ENCODE measurements at regions not wholly inside any gene's neighbourhood (a gene's known extent, or its start where the extent isn't known, plus 50 kb on each side); places are given as distances from the start of the nearest gene placed in this dataset.

GRCh38 chr12:95605875-95606274, 54.6 kb upstream of the USP44 start:
- WGBS (ENCODE audit: insufficient coverage, low coverage, missing lambda C conversion rate) = 0% methylated on average over 4 of the region's 4 CpGs
- H3K4me1 ChIP-seq (replicated peaks in 1 of 2; ENCODE audit: control insufficient read depth in 2 of 2, insufficient read depth in 2 of 2, low read length in 2 of 2) = no peaks in the 10 kb centered on the region
- no peaks in the 10 kb centered on the region for H3K9me3 ChIP-seq (replicated peaks; ENCODE audit: control insufficient read depth, insufficient read depth, low read depth, low read length)
- CTCF ChIA-PET (ENCODE audit: low intra/inter-chr PET ratio) = no interaction called here
- no peaks in the 10 kb centered on the region for H3K79me2 ChIP-seq (ENCODE audit: control insufficient read depth, insufficient read depth, low read length)
- POLR2A ChIA-PET = interaction anchor here (0.6 kb wide), 1 partner anchor 323 kb away, joined by 3 read pairs; no protein-coding TSS in a partner anchor
- H3K9ac ChIP-seq (ENCODE audit: insufficient read depth in 1 of 2, low read depth in 2 of 2, low read length in 2 of 2) = no peak overlapping the region
- intact Hi-C loops (cut with micrococcal nuclease) = loop anchor here (10.0 kb wide), 1 partner anchor 309 kb away; no protein-coding TSS in a partner anchor
- in situ Hi-C loops (cut with MboI) = loop anchor here (25.0 kb wide), 1 partner anchor 906 kb away; no protein-coding TSS in a partner anchor
- H3K27ac ChIP-seq (ENCODE audit: extremely low read depth, low read depth, low read length) = no peak overlapping the region
- H3K4me2 ChIP-seq (ENCODE audit: insufficient read depth, low read length) = no peak overlapping the region
- H2AFZ ChIP-seq (ENCODE audit: low read depth, low read length) = no peak overlapping the region
- ATAC-seq (no peak), FAIRE-seq (no peak), DNase-seq (ENCODE audit: extremely low read depth in 1 of 4, low spot score in 3 of 4) (no peak)
- no peak overlapping the region for H3K4me3 ChIP-seq
- no peaks in the 10 kb centered on the region for H3K9me1 ChIP-seq (ENCODE audit: control insufficient read depth, insufficient read depth, low read length)
- BruUV-seq (replicated peaks) = no TSS peak
- no peaks in the 10 kb centered on the region for H3K36me3 ChIP-seq (ENCODE audit: control insufficient read depth, insufficient read depth, low read length)
- H3K27me3 ChIP-seq (ENCODE audit: control insufficient read depth in 2 of 2, insufficient read depth in 2 of 2, low read length in 2 of 2) = peaks cover 3% of the 10 kb centered on the region in 2 experiments; a peak in 3 of 5 replicates
- H4K20me1 ChIP-seq (replicated peaks; ENCODE audit: control insufficient read depth, insufficient read depth, low read length) = no peaks in the 10 kb centered on the region
- TF ChIP-seq POLR2G (IDR thresholded peaks at IDR 0.05; ENCODE audit: low read depth, low read length) (no peak), DMBX1 (CRISPR knock-in tag; IDR thresholded peaks at IDR 0.05; ENCODE audit: borderline replicate concordance) (no peak), NFYB (IDR thresholded peaks at IDR 0.05; ENCODE audit: extremely low read depth, insufficient read length) (no peak), ZBTB17 (CRISPR knock-in tag; IDR thresholded peaks at IDR 0.05) (no peak), DDX20 (tag; IDR thresholded peaks at IDR 0.05; ENCODE audit: low read depth) (no peak), NBN (IDR thresholded peaks at IDR 0.05; ENCODE audit: low read depth) (no peak), SPI1 (IDR thresholded peaks at IDR 0.05; ENCODE audit: borderline replicate concordance, low read depth, low read length) (no peak), STAT5B (CRISPR knock-in tag; IDR thresholded peaks at IDR 0.05) (no peak), ETV5 (CRISPR knock-in tag; IDR thresholded peaks at IDR 0.05; ENCODE audit: low read depth) (no peak), GABPA (tag; conservative IDR thresholded peaks at IDR 0.05; ENCODE audit: low read depth) (no peak), IRF9 (tag; IDR thresholded peaks at IDR 0.05) (no peak), SNIP1 (IDR thresholded peaks at IDR 0.05; ENCODE audit: low read depth) (no peak), CHD1 (IDR thresholded peaks at IDR 0.05; ENCODE audit: low read length) (no peak)

Data from K562 (cell line).